Adipose tissue (tissue), 3 donors: ENCODE measurements at regions not wholly inside any gene's neighbourhood (a gene's known extent, or its start where the extent isn't known, plus 50 kb on each side); places are given as distances from the start of the nearest gene placed in this dataset.
"Not testable (repeated sequence)": the region's sequence is repeated elsewhere in the genome, so short reads cannot be mapped to it uniquely, and the experiment has no call there.

Experiments
- H3K27ac ChIP-seq: one replicate; pipeline ENCODE4 v1.5.1; 2013; ENCODE audit warnings: low read depth, low read length
- WGBS, 3 donors: extraction: QIAGEN DNeasy Blood & Tissue Kit; methylation state at CpG; one replicate each; pipeline ENCODE4 v1.1.7; 2013; 5-methylcytosine and 5-hydroxymethylcytosine counted together
- donor health status: healthy with polysubstance abuse.
- donor health status: Bipolar disorder and iron deficiency.
- donor health status: healthy.

- WGBS, 3 donors = 73 to 86% (median 78%) methylated on average over 8 of the region's 8 CpGs
- H3K27ac ChIP-seq = no peak overlapping the region
These were observed 230.7 kb upstream of the SLCO3A1 start for GRCh38 chr15:91622711-91623342.

DNA sequence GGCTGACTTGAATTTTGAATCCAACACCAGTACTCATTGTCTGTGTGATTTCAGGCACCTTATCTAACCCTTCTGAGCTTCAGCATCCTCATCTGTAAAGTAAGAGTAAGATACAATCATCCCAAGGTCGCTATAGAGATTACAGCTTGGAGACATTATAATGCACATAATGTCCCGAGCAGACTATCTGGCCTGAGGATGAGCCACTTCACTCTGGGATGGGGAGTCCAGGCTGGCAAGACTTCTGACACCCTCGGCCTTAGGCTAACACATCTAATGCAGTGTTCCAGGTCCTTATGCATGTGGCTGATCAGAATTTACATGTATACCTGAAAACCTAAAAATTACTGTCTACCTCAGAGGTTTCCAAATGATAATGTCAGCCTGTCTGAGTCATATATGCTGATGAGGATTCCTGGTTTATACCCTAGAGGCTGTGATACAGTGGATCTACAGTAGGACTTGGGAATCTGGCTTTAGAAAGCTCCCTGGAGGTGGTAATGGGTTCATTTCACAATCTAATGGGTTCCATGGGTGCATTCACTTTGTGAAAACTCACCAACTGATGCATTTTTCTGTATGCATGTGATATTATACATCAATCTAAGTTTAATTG, 229.0 kb upstream of the SLCO3A1 start:
- 75 to 86% (median 86%) methylated on average over 3 of the region's 3 CpGs for WGBS, 3 donors

DNA sequence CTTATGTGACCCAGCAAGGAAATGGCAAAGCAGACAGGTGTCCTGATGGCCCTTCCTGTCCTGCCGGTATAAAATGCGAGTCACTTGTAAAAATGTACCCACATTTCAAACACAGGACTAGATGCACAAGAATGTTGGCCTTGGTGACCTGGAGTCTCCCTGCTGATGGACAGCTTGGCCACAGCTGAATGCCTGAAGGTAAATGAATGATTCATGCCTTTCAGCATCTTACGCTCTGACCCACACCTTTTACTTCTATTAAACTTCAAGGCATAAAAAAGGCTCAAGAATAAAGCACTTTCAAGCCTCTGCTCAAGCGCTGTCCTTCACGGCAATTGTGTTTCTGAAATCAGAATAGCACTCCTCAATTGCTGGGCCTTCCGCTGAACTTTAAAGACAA, 228.0 kb upstream of the SLCO3A1 start:
- WGBS, 3 donors = 84 to 87% (median 86%) methylated on average over 6 of the region's 6 CpGs
- no peak overlapping the region for H3K27ac ChIP-seq

More for the DNA sequence above, 229.0 kb upstream of the SLCO3A1 start:
- H3K27ac ChIP-seq = no peak overlapping the region

- WGBS, 3 donors = 32 to 65% (median 63%) methylated on average over 11 of the region's 11 CpGs
- no peak overlapping the region for H3K27ac ChIP-seq
These were observed 225.8 kb upstream of the SLCO3A1 start for GRCh38 chr15:91627473-91628278.

DNA sequence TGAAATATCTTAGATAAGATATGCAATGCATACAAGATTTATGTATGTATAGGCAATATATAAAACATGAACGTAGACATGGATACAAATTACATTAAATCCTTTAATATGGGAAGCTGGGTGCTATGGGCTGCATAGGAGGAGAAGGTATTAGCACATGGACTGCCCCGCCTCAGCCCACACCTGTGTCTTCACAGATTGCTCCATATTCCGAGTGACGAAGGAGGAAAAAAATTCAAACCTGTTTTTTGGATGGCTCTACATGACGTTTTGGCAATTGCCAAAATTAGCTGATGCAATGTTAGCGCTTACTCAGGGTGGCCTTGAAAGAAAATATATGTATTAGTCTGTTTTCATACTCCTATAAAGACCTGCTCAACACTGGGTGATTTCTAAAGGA, 223.4 kb upstream of the SLCO3A1 start:
- WGBS, 3 donors = 62 to 84% (median 79%) methylated on average over 6 of the region's 6 CpGs
- H3K27ac ChIP-seq = no peak overlapping the region

DNA sequence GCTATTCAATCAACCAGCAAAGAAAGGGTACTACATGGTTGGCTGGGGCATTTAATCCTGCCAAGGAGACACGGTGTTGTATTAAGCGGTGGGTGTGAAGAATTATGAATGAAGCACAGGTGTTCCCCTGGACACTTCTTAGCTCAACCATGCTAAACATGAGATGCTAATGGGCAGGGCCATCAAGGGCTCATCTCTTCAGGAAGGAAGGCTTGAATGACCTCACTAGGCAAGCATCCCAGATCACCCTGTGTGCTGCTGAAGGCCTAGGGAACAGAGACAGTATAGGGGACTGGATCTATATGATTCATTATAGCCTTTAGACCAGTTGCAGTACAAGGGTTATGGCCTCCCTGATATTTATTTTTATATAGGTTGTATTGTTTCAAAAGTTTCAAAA, 221.3 kb upstream of the SLCO3A1 start:
- WGBS, 3 donors = 63 to 97% (median 88%) methylated on average over 2 of the region's 2 CpGs
- H3K27ac ChIP-seq = no peak overlapping the region

GRCh38 chr15:91632981-91633380, 220.5 kb upstream of the SLCO3A1 start:
- no peak overlapping the region for H3K27ac ChIP-seq
- WGBS, 3 donors = 79 to 91% (median 89%) methylated on average over 9 of the region's 9 CpGs

DNA sequence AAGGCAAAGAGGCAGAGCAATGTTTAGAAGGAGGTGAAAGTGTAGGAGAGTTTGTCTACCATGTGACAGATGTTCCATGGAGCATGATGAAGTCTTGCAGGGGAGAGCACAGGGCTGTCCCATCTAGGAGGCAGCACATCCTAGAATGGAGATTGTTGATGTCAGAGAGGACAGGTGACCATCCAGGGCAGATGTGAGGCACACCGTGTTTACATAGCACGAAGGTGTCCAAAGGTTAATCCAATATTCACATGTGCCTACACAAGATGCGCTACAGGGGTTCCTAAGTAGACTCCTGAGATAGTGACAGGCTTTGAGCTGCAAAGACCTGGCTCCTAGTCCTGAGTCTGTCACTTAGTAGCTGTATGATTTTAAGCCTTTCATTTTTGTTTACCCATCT, 219.3 kb upstream of the SLCO3A1 start:
- WGBS, 3 donors = 72 to 98% (median 87%) methylated on average over 3 of the region's 3 CpGs
- no peak overlapping the region for H3K27ac ChIP-seq

- 59 to 74% (median 71%) methylated on average over 2 of the region's 2 CpGs for WGBS, 3 donors
These were observed 218.4 kb upstream of the SLCO3A1 start for GRCh38 chr15:91635080-91635479.

GRCh38 chr15:91635641-91636040, 217.9 kb upstream of the SLCO3A1 start:
- WGBS, 3 donors = 88 to 94% (median 92%) methylated on average over 1 of the region's 1 CpG
- no peak overlapping the region for H3K27ac ChIP-seq

More at GRCh38 chr15:91635080-91635479, 218.4 kb upstream of the SLCO3A1 start:
- H3K27ac ChIP-seq = no peak overlapping the region

- H3K27ac ChIP-seq = no peak overlapping the region
- WGBS, 3 donors = 83 to 97% (median 95%) methylated on average over 2 of the region's 2 CpGs
These were observed 204.5 kb upstream of the SLCO3A1 start for GRCh38 chr15:91649016-91649415.

DNA sequence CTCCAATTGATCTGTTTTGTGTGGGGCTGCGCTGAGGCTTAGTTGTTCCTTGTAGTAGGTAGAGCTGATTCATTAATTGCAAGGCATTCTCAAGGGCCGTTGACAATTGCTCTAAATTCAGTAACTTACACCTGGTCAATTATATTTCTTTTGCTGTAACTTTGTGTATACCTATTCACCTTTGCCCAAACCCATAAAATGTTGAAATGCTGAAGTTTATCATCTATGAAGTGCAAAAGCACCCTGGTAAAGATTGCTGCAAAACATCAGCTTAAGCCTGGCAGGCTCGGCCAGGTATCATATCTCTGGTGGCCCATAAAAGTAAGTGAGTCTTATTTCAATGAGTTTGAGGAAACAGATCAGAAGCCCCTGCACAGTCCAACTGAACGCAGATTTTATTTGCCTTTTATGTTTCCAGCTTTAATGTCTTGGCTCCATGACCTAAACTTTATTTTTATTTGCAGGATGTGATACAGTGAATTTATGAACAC, 203.6 kb upstream of the SLCO3A1 start:
- WGBS, 3 donors = 72 to 85% (median 77%) methylated on average over 4 of the region's 4 CpGs
- H3K27ac ChIP-seq = no peak overlapping the region

DNA sequence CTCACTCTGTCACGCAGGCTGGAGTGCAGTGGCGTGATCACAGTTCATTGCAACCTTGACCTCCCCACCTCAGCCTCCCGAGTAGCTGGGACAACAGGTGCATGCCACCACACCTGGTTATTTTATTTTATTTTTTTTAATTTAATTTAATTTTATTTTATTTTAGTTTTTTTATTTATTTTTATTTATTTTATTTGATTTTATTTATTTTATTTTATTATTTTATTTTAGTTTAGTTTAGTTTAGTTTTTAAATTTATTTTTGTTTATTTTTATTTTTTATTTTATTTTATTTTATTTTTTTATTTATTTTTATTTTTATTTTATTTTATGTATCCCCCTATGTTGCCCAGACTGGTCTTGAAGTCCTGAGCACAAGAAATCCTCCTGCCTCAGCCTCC, 202.3 kb upstream of the SLCO3A1 start:
- WGBS, 3 donors = 87 to 94% (median 92%) methylated on average over 3 of the region's 3 CpGs
- H3K27ac ChIP-seq = no peak overlapping the region

DNA sequence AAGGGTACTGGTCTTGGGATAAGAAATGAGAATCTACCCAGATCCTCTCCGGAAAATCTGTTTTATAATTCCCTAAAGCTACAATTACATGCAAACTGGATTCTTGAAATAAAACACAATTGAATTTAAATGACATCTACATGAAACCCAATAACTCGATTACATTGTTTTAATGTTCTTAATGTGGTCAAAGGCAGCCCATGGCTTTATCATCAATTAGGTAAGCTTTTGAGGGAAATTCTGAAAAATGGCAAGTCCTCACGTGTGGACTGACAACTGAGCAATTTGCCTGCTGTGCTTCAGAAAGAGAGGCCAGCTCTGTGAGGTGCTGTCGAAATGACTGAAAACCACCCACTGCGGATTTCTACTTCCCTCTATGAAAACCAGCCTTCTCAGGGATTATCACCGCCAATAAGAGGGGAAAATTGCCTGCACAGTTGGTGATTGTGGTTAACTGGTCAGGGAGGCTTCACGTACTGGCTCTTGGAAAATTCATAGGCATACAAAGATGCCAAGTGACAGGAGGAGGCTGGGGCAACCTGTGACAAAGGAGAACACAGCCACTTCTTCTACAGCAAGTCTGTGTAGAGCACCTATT, 200.8 kb upstream of the SLCO3A1 start:
- 63 to 69% (median 67%) methylated on average over 7 of the region's 7 CpGs for WGBS, 3 donors
- no peak overlapping the region for H3K27ac ChIP-seq

GRCh38 chr15:91655563-91656290, 197.8 kb upstream of the SLCO3A1 start:
- H3K27ac ChIP-seq = not testable (repeated sequence)
- 64 to 72% (median 69%) methylated on average over 12 of the region's 12 CpGs for WGBS, 3 donors

DNA sequence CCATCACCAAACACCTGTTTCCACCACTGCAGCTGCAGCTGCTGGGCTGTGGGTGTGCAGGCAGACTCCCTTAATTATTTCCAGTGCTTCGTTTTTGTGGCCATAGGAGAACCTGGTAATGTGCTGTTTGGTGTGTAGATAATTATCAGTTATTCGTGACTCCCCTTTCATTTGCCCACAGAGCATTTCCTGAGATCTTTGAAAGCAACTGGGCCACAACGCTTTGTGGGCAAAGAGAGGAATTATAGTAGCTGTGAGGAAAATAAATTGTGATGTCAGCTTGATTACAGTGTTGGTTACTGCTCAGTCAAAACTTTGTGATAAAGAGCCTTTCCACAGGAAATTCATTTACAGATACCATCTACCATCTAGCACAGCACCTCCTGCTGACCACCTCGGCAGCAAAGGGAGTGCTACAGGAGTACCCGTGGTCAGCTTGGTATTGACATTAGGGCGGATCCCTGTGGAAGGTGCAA, 193.3 kb upstream of the SLCO3A1 start:
- 25 to 44% (median 43%) methylated on average over 6 of the region's 6 CpGs for WGBS, 3 donors
- no peak overlapping the region for H3K27ac ChIP-seq

GRCh38 chr15:91664224-91664836, 189.2 kb upstream of the SLCO3A1 start:
- WGBS, 3 donors = 45 to 81% (median 72%) methylated on average over 6 of the region's 6 CpGs
- no peak overlapping the region for H3K27ac ChIP-seq

DNA sequence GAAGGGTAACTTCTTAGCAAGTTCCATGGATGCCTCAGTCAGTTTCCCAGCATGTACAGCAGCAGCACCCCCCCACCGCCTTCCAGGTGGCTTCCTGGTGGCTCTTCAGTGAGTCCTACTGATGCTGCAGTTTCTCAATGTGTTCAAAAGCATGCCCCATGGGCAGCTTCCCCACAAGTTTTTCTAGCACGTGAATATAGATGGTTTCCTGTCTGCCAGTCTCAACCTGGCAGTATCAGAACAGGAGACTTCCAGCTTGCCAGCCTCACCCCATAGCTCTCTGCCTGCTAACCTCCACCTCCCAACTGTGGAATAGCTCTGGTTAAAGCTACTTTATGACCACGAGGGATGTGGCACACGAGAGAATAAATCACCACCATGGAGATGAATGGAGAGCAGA, 188.3 kb upstream of the SLCO3A1 start:
- no peak overlapping the region for H3K27ac ChIP-seq
- 57 to 62% (median 60%) methylated on average over 4 of the region's 4 CpGs for WGBS, 3 donors
